ENCODE measurements at regions not wholly inside any gene's neighbourhood (a gene's known extent, or its start where the extent isn't known, plus 50 kb on each side); places are given as distances from the start of the nearest gene placed in this dataset.

DNA sequence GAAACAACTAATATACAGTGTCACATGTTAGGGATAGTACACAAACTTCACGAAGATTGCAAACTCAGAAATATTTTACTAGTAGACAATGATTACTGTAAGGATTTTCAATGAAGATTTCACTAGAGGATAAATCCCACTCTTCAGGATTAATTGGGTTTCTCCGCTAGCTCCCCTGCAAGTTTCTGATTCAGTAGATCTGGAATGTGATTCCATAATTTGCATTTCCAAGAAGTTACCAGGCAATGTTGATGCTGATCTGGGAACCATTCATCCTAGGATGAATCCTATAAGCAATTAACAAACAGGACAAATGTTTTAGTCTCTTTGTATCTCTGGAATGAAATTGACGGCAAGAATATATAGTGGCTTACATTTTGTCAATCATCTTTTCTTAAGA lies 272.4 kb downstream of the ALX1 start:
- Histone ChIP-seq H4K20me1 (ENCODE audit: insufficient read depth, low read length) (no peaks in the 10 kb centered on the region), H3K9me3 (ENCODE audit: low read length) (no peaks in the 10 kb centered on the region), H3K4me2 (ENCODE audit: low read length) (no peak overlapping the region), H3K27me3 (ENCODE audit: insufficient read depth, low read length) (no peaks in the 10 kb centered on the region), H3K9me2 (ENCODE audit: low read depth, low read length) (no peaks in the 10 kb centered on the region), H3K79me2 (ENCODE audit: insufficient read depth, low read length) (no peaks in the 10 kb centered on the region), H3K27ac (ENCODE audit: low read depth, low read length, poor library complexity, severe bottlenecking) (no peak overlapping the region), H2AFZ (ENCODE audit: low read length) (no peak overlapping the region), H3K9ac (ENCODE audit: low read length) (no peak overlapping the region), H3F3A (ENCODE audit: insufficient read depth, low read length) (no peaks in the 10 kb centered on the region), H3K4me1 (ENCODE audit: insufficient read depth, low read length, severe bottlenecking) (no peaks in the 10 kb centered on the region), H3K4me3 (ENCODE audit: low read depth, low read length, poor library complexity, severe bottlenecking) (no peak overlapping the region), H3K36me3 (ENCODE audit: insufficient read depth, low read length) (no peaks in the 10 kb centered on the region)
- no peak for TF ChIP-seq EZH2 (IDR thresholded peaks at IDR 0.05; ENCODE audit: borderline replicate concordance, low read length)
- TF ChIP-seq, protein P1, sequence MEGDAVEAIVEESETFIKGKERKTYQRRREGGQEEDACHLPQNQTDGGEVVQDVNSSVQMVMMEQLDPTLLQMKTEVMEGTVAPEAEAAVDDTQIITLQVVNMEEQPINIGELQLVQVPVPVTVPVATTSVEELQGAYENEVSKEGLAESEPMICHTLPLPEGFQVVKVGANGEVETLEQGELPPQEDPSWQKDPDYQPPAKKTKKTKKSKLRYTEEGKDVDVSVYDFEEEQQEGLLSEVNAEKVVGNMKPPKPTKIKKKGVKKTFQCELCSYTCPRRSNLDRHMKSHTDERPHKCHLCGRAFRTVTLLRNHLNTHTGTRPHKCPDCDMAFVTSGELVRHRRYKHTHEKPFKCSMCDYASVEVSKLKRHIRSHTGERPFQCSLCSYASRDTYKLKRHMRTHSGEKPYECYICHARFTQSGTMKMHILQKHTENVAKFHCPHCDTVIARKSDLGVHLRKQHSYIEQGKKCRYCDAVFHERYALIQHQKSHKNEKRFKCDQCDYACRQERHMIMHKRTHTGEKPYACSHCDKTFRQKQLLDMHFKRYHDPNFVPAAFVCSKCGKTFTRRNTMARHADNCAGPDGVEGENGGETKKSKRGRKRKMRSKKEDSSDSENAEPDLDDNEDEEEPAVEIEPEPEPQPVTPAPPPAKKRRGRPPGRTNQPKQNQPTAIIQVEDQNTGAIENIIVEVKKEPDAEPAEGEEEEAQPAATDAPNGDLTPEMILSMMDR (IDR thresholded peaks at IDR 0.05; ENCODE audit: low read length), result no peak

DNA sequence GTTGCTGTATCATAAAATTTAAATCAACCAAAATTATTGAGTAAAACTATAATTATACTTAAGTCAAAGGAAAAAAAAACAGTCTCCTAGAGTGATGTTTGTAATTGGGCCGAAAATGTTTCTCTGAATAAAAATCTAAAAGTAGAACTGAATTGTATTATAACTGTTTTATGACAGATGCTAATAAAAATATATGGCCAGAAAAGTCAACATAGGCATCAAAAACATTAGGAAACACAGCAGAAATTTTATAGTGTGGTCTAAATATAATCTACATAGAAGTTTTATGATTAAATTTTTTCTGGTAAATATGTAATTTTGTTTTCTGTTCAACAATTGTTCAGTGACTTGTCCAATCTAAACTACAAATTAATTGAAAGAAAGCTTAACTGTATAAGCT lies 277.8 kb downstream of the ALX1 start:
- Histone ChIP-seq H3K36me3 (ENCODE audit: insufficient read depth, low read length) (no peaks in the 10 kb centered on the region), H3K79me2 (ENCODE audit: insufficient read depth, low read length) (no peaks in the 10 kb centered on the region), H4K20me1 (ENCODE audit: insufficient read depth, low read length) (no peaks in the 10 kb centered on the region), H2AFZ (ENCODE audit: low read length) (no peak overlapping the region), H3K4me1 (ENCODE audit: insufficient read depth, low read length, severe bottlenecking) (no peaks in the 10 kb centered on the region), H3K9me3 (ENCODE audit: low read length) (no peaks in the 10 kb centered on the region), H3K4me2 (ENCODE audit: low read length) (no peak overlapping the region), H3K9me2 (ENCODE audit: low read depth, low read length) (no peaks in the 10 kb centered on the region), H3K9ac (ENCODE audit: low read length) (no peak overlapping the region), H3K4me3 (ENCODE audit: low read depth, low read length, poor library complexity, severe bottlenecking) (no peak overlapping the region), H3K27ac (ENCODE audit: low read depth, low read length, poor library complexity, severe bottlenecking) (no peak overlapping the region), H3F3A (ENCODE audit: insufficient read depth, low read length) (no peaks in the 10 kb centered on the region), H3K27me3 (ENCODE audit: insufficient read depth, low read length) (no peaks in the 10 kb centered on the region)
- no peak for TF ChIP-seq EZH2 (IDR thresholded peaks at IDR 0.05; ENCODE audit: borderline replicate concordance, low read length)
- TF ChIP-seq, protein P1 (IDR thresholded peaks at IDR 0.05; ENCODE audit: low read length), result no peak

DNA sequence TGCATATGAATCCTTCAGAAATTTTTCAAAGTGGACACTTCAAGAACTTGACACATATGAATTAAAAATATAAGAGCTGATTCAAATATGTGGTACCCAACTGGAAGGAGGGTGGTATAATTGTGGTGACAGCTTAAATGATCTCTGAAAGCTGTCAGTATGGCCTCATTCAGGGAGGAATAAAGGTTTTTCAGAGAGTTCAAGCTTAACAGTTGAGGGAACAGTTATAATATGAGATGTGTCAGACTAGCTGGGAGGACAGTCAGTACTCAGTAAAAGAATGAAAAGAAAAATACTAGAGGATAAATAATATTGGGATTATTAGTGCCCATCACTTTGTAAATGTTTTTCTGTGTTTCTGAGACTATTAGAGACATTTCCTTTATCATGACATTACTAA lies 277.5 kb downstream of the RASSF9 start:
- H3K4me3 ChIP-seq (ENCODE audit: low read depth, low read length, poor library complexity, severe bottlenecking), result no peak overlapping the region
- no peak overlapping the region for H2AFZ ChIP-seq (ENCODE audit: low read length)

More for the DNA sequence above, 277.5 kb downstream of the RASSF9 start:
- H3K36me3 ChIP-seq (ENCODE audit: insufficient read depth, low read length), result no peaks in the 10 kb centered on the region
- no peaks in the 10 kb centered on the region for H3K9me3 ChIP-seq (ENCODE audit: low read length)
- TF ChIP-seq, protein P1 (IDR thresholded peaks at IDR 0.05; ENCODE audit: low read length), result no peak
- TF ChIP-seq EZH2 (IDR thresholded peaks at IDR 0.05; ENCODE audit: borderline replicate concordance, low read length), result no peak
- no peaks in the 10 kb centered on the region for H3K27me3 ChIP-seq (ENCODE audit: insufficient read depth, low read length)
- H3K9me2 ChIP-seq (ENCODE audit: low read depth, low read length), result no peaks in the 10 kb centered on the region
- H3K4me2 ChIP-seq (ENCODE audit: low read length), result no peak overlapping the region
- H4K20me1 ChIP-seq (ENCODE audit: insufficient read depth, low read length), result no peaks in the 10 kb centered on the region
- H3K27ac ChIP-seq (ENCODE audit: low read depth, low read length, poor library complexity, severe bottlenecking), result no peak overlapping the region
- no peaks in the 10 kb centered on the region for H3K4me1 ChIP-seq (ENCODE audit: insufficient read depth, low read length, severe bottlenecking)
- no peaks in the 10 kb centered on the region for H3K79me2 ChIP-seq (ENCODE audit: insufficient read depth, low read length)
- H3K9ac ChIP-seq (ENCODE audit: low read length), result no peak overlapping the region
- H3F3A ChIP-seq (ENCODE audit: insufficient read depth, low read length), result no peaks in the 10 kb centered on the region
